Stromal cell of bone marrow (primary cell): ENCODE measurements at regions not wholly inside any gene's neighbourhood (a gene's known extent, or its start where the extent isn't known, plus 50 kb on each side); places are given as distances from the start of the nearest gene placed in this dataset.

Experiments
- DNase-seq: peaks from one replicate; pipeline ENCODE4 v3.0.0-alpha.2; 2012; ENCODE audit warnings: low read depth

DNA sequence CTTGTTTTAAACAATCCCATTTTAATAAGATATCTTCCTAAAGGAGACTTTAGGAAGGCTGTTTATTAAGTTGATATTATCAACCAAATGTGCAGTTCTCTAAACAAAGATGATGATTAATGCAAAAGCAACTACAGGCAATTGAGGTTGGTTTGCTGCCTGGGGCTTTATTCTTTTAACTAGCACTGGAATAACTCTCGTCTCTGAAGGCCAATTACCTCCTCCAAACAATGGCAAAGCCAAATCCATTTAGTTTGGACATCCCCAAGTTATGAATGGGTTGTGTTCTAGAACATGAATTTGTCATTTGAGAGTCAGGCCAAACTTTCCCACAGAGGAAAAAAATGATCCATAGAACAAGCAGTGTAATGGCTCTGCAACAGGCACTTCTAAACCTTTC is 114.1 kb downstream of the SLC16A9 start:
- DNase-seq: no peak

DNA sequence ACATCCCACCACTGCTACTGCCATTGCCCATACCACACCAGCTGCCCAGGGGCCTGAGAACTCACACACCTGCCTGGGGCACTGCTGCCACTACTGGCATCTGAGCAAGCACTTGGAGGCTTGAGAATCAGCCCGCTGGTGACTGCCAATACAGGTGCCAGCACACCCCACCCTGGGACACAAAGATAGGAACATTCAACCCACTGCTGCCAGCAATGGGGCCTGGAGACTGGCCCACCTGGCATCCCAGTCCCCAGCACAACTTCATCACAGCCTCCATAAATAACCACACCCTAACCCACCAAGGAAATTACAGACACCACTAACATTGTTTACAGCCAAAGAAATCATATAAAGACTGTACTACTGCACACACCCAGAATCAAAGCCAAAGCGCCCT is 115.9 kb downstream of the SLC16A9 start:
- no peak for DNase-seq

DNA sequence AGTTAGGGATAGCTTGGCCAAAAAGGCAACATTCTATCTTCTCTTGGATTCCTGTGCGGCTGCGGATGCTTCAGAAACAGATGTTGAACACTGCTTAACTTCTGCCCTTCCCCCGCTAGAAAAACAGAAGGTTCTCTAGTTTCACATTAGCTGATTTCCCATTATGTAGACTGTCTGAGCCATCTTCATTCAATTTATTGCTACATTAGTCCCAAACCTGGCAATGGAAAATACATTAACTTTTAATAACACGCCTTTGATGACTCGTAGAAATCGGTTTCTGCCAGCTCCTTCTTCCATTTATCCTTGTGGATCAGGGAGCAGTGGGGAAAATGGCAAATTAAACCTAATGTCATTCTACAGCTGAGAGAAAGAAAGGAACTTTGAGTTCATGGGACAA is 119.9 kb downstream of the SLC16A9 start:
- DNase-seq: no peak

DNA sequence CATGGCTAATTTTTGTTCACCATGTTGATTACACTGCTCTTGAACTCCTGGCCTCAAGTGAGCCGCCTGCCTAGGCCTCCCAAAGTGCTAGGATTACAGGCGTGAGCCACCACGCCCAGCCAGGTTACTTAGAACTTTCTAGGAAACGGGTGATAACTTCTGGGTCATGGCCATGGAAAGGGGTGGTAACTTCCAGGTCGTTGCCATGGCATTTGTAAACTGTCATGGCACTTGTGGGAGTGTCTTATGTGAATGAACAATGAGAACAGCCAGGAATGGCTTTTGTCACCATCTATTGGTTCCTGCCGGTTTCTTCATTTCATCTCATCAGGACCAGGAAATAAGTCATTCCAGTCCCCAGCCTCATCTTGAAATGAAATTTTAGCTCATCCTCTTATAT is 120.9 kb downstream of the SLC16A9 start:
- no peak for DNase-seq

DNA sequence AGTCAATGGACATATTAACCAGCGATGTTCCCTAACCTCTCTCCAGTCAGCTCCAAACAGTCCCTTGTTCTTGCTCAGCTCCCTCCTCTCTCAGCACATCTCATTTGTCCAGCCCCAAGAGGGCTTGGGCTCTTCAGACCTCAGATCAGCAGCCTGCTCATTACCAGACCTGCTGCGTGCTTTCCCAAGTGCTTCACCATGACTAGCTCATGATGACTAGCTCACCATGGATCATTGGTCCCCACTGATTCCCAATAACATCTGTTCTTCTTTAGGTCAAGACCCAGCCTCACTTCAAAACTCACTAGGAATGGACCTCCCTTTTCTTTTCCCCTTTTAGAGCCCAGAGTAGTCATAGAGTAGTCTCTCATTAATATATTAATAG is 121.9 kb downstream of the SLC16A9 start:
- DNase-seq: no peak

DNA sequence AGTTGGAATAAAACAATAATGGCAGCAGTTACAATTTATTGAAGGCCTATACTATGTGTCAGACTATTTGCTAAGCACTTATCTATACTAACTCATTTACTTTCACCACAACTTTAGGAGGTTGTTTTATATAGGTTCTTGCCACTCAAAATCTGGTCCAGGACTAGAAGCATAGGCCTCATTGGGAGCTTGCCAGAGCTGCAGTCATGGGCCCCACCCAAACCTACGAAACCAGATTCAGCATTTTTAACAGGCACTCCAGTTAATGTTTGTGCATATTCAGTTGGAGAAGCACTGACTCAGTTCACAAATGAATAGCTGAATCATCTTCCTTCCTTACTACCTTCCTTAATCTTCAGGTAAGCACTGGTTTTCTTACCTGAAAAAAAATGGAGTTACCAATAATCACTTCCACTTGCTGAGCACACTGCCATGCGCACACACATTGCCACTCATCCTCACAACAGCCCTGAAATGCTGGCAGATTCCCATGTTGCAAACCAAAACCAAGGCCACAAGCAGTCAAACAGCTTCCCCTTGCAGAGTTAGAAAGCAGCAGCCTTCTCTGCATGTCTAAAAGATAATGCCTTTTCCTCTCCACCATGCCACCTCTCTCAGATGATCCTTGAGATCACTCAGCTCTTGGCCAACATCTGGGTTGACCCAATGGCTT is 122.4 kb downstream of the SLC16A9 start:
- no peak for DNase-seq

DNA sequence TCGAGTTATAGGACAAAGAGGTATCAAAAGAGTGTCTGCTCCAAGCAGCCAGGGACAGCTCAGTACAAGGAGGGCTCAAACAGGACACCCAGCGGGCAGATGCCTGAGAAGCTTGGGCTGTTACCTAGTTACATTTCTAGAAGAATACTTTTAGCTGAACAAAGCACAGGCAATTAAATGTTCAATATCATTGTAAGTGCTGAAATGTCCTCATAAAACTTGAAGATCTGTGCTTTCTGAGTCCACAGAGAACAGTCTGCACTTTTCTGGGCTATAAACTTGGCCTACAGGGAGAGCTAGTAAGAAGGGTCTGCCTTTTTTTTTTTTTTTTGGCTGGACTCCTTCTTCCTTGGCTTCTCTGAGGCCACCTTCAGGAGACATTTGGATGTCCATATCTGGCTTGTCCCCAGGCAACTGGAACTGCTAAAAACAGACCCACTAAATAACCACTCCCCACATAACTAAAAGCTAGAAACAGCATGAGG is 123.2 kb downstream of the SLC16A9 start:
- no peak for DNase-seq

DNA sequence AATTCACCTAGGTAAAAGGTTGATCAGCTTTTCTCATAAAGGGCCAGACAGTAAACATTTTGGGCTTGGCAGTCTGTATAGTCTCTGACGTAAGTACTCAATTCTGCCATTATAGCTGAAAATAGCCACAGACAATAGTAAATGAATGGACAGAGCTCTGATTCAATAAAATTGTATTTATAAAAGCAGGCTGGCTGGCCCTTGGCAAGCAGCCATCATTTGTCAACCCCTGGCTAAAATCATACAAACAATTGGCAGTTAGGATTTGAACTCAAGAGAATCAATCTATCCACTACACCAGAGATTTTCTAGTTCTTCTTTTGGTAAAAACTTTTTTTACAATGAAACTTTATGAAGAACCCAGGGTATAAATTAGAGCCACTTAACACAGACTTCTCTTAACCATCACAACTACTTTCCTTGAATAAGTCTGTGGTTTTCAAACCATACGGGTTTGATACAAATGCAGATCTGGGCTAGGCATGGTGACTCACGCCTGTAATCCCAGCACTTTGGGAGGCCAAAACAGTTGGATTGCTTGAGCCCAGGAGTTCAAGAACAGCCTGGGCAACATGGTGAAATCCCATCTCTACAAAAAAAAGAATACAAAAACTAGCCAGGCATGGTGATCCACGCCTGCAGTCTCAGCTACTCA is 124.5 kb downstream of the SLC16A9 start:
- DNase-seq: no peak

DNA sequence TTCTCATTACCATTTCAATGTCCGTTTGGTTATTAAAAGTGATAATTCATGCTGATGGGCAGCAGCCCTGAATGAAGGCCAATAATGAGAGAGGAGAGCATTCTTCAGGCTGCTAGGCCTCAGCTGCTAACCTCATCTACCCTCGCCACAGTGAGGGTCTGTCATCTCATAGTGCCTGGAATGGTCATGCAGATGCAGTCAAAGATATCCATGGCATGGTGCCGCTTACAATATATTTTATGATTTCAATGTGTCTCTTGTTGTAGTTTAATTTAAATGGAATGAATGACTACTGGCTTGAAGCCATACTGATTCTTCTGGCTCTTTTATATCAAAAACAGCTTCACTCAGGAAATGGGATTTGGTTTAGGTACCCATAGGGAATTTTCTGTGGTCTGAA is 126.9 kb downstream of the SLC16A9 start:
- DNase-seq: no peak

DNA sequence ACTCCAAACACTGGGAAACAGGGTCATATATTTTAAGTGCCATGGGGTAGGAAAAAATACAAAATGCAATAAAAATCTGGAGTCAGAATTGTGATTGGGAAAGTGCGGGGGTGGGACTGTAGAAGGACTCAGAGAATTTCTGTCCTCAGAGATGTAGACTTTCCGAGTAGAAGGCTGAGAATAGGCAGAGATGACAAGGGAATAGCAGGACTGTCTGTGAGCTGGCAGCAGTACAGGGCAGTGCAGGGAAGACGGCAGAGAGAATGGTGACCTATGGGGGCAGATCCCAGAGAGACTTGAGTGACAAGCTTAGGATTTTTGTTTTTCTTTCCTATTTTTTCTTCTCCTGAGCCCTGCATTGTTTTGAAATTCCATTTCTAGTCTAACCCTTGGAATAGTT is 127.6 kb downstream of the SLC16A9 start:
- DNase-seq: no peak

DNA sequence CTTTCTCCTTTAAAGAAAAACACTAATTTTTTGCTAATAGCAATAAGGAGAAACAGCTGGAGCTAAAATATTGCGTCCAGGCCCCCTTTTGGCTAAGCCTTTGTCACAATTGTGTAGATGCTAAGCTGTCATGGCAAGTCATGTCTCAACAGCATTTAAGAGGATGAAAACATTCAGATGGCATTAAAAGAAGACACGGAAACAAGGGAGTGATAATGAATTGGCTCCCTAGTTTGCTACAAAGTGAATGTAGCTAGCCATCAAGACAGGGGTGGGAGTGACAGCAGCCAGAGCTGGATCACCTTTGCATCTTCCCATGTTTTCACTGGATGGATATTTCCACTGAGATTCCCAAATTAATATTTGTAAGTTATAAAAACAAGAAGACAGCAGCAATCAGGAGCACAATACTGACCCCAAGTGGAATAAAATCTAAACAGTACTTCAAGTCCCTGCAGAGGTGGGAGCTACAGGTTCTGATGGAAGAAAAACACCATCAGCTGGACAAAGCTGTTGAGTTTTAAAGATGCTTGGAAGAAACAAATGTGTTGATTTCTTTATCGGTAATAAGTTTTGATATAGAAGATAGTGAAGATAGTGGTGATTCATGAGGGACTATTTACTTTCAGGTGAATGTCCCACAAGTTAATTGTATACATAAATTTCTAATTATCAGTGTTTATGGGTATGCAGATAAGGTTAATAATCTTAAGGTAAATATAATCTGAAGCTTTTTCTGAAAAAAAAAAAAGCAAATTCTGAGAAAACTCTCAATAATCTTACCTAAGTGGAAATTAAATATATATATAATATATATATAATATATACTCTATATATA is 129.4 kb downstream of the SLC16A9 start:
- peak; percentile 40 for DNase-seq

DNA sequence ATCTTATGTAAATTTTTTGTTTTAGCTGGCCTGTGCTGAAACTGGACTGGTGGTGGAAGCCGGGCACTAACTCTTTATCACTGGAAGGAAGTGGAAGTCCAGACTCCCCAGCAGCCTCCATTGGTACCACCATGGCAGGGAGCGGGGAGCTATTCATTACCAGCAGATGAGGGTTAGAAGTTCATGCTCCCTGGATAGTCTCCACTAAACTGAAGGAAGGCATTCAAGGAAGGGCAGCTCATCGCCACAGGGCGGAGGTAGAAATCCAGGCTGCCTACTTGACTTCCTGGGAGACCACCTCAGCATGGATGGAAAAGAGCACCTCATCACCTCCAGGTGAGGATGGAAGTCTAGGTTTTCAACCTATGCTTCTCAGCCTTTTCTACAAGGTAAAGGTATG is 130.9 kb downstream of the SLC16A9 start:
- DNase-seq: no peak

DNA sequence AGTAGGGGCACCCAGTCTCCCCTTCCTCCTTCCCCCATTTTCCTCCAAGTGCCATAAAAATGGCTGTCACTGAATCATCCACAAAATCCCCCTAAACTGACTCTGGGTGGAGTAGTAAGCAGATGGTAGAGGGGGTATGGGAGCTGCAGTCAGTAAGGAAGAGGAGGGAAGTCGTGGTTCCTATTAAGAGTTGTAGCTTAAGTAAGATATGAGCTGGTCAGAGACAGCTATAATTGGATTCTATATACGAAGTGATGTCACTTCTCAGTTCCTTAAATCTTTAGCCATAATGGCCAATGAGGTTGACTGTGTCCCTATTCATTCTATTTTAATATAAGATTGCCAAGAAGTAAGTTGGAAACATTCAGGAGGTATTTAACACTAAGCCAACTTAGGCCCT is 131.7 kb downstream of the SLC16A9 start:
- no peak for DNase-seq

DNA sequence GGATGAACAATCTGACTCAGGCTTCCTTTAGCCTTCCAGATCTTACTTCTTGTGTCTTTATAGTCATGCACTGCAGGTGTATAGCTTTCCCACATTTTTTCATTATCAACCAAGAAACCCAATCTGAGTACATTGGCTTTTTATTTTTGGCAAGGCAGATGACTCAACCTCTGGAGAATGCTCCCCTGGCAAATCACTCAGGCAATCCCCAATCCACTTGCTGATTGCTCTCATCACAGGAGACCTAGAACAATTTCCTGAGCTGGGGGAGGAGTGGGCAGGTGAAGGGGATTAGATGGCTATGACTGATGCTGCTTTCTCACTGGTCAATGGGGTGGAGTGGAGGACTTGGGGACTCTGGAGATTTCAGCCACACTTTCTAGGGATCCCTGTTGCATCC is 134.4 kb downstream of the SLC16A9 start:
- DNase-seq: no peak

DNA sequence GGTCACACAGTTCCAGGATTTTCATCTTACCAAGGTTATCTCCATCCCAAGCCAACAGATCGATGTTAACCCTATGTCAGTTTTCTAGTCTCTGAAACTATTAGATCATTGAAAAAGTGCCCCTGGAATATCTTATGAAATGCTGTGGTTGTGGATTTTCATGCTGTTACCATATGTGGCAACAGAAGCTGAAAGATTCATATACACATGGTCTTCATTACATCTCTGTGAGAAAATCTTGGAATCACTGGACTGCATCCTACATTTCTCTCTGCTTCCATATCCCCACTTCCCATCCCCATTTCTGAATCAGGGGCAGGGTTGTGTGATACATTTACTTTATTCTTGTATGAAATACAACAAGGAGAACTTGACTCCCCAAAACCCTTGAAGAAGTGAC is 146.1 kb downstream of the SLC16A9 start:
- DNase-seq: no peak

DNA sequence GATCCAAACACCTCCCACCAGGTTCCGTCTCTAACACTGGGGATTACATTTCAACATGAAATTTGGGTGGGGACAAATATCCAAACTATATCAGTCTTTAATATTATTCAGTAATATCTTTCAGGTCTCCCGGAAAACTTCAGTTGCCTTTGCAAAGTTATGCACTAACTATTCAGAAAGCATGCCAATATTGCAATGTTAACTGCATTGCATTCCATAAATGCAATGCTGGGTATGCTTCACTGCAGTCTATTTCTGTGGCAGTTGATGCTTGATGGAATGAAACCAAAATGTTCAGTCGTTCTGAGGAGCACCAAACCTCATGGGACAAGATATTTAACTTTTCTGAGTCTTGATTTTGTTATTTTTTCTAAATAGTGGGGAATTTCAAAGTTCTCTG is 147.5 kb downstream of the SLC16A9 start:
- DNase-seq: no peak

DNA sequence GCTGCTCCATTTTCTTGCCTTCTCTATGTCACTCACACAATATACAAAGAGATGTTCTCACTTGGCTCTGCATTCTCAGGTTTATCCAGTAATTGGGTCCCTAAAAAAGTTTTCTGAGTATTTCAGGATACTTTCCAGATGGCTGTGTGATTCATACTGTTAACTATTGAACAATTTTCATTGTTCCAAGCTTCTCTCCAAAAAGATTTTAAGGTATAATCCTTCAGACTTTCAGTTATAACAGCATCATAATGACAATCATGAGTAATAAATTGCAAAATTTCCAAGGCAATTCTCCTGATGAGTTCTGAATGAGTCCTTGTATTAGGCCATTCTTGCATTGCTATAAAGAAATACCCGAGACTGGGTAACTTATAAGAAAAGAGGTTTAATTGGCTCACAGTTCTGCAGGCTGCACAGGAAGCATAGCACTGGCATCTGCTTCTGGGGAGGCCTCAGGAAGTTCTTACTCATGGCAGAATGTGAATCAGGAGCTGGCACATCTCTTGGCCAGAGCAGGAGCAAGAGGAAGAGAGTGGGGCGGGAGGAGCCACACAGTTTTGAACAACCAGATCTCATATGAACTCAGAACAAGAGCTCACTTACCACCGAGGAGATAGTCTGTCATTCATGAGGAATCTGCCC is 148.1 kb downstream of the SLC16A9 start:
- DNase-seq: peak; percentile 71

DNA sequence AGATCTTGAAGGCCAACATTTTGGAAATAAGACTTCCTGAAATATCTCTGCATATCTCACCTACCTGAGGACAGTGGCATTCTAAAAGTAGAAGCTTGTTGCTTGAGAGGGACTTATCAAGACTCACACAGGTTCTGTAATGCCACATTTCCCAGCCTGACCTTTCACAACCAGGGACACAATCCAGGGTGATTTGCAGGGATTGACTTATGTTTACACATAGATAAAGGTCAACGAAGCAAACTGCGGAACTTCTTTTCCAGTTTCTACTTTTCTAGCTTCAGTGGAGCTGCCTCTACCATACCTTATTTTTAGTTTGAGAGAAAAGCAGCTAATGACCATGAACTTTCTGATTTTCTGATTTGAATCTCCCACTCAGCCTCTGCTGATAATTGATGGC is 148.7 kb downstream of the SLC16A9 start:
- no peak for DNase-seq

DNA sequence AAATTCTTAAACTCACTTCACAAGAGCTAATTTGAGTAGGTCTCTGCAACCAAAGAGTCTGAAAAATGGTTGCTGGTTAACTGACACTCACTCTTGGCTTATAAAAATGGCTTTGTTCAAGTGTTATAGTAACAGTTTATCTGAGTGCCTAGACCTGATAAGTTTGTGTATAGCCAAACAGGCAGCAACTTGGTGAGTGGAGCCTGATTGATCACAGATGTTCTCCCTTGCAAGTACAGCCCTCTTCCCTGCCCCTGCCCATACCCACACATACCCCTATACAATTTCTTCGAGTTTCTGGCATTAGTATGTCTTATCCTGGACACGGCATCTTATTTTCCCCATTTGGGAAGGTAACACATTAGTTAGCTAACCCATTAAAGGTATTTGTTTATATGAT is 149.5 kb downstream of the SLC16A9 start:
- DNase-seq: no peak

DNA sequence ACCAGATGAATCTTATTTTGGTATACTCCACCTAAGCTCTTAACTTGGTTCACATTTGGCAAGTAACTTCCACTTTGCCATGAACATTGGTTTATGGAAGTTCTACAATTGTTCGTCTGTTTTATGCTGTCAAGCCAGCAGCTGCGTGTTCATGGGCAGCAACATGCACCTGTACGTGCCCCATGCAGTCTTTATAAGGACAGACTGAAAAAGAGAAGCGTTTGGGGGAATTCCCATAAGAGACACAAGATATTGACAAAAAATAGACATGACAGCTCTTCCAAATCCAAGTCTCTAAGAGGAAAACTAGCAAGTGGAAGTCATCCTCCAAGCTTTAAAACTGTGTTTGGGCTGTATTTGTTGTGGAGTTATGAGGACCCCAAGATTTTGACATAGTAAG is 151.6 kb downstream of the SLC16A9 start:
- DNase-seq: no peak

DNA sequence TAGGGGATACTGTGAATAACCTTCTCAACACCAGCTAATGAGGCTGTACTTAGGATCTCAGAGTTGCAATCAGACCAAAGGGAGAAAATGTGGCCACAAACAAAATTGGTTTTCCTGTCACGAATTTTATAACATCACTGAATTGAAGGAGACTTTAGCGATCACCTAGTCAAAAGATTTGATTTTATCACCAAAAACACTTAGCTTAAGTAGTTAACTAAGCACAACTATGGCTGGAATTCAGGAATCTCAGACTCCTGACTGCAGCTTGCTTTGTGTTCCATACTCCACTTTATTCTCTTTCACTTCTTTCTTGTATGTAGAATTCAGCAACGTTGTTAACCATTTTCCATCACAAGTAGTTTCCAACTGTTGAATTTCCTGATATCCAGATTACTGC is 152.0 kb downstream of the SLC16A9 start:
- DNase-seq: no peak

DNA sequence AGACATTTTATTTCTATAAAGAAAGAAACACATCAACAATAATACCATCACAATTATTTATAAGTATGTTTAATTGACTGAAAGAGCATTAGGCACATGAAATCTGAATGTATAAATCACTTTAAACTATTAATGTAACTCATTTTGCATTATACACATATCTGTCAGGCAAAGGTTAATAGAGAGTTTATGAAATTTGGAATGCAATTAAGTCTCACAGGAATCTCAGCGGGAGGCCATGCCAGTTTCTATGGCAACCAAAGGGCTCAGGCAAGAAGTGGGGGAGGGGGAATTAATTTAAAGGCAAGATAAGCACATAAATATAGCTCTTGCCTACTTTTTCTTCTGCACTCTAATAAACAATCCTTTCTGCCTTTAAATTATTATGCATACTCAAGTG is 152.6 kb downstream of the SLC16A9 start:
- DNase-seq: no peak
